NCI-H1694 treated with DMSO at 0.1 percent for 48 hours (cell line): ENCODE measurements at regions not wholly inside any gene's neighbourhood (a gene's known extent, or its start where the extent isn't known, plus 50 kb on each side); places are given as distances from the start of the nearest gene placed in this dataset.

Experiments
- DNase-seq: peaks from one replicate; lab custom pipeline; 2025; lab: John Stamatoyannopoulos, UW

GRCh38 chr5:54769746-54770145 is 215.6 kb downstream of the ESM1 start:
- no peak for DNase-seq

GRCh38 chr5:54769072-54769471 is 216.3 kb downstream of the ESM1 start:
- DNase-seq = no peak

GRCh38 chr5:54766748-54767147 is 218.6 kb downstream of the ESM1 start:
- no peak for DNase-seq

GRCh38 chr5:54765165-54766028 is 220.0 kb downstream of the ESM1 start:
- DNase-seq = no peak

GRCh38 chr5:54764102-54765090 is 221.0 kb downstream of the ESM1 start:
- no peak for DNase-seq

GRCh38 chr5:54761213-54761701 is 224.1 kb downstream of the ESM1 start:
- DNase-seq = peak; percentile 23

GRCh38 chr5:54760182-54760935 is 225.0 kb downstream of the ESM1 start:
- DNase-seq = no peak

GRCh38 chr5:54758038-54758437 is 227.4 kb downstream of the ESM1 start:
- DNase-seq = peak; percentile 51

- DNase-seq = peak; percentile 77
Measured at GRCh38 chr5:54757541-54757940, 227.9 kb downstream of the ESM1 start.

GRCh38 chr5:54756796-54757402 is 228.5 kb downstream of the ESM1 start:
- peak; percentile 61 for DNase-seq

- no peak for DNase-seq
Measured at GRCh38 chr5:54756301-54756700, 229.1 kb downstream of the ESM1 start.

- no peak for DNase-seq
Measured at GRCh38 chr5:54754878-54755277, 230.5 kb downstream of the ESM1 start.

- DNase-seq = no peak
Measured at GRCh38 chr5:54754420-54754819, 231.0 kb downstream of the ESM1 start.

GRCh38 chr5:54753753-54754152 is 231.6 kb downstream of the ESM1 start:
- DNase-seq = no peak

GRCh38 chr5:54753034-54753433 is 232.4 kb downstream of the ESM1 start:
- DNase-seq = no peak

- no peak for DNase-seq
Measured at GRCh38 chr5:54748527-54748926, 231.0 kb downstream of the SNX18 start.

- no peak for DNase-seq
Measured at GRCh38 chr5:54746777-54747398, 229.3 kb downstream of the SNX18 start.

- no peak for DNase-seq
Measured at GRCh38 chr5:54746346-54746745, 228.8 kb downstream of the SNX18 start.

GRCh38 chr5:54745599-54745998 is 228.0 kb downstream of the SNX18 start:
- DNase-seq = no peak

- no peak for DNase-seq
Measured at GRCh38 chr5:54743997-54744788, 226.6 kb downstream of the SNX18 start.
